HUES64 (cell line): ENCODE measurements at regions not wholly inside any gene's neighbourhood (a gene's known extent, or its start where the extent isn't known, plus 50 kb on each side); places are given as distances from the start of the nearest gene placed in this dataset.
"Not testable (repeated sequence)": the region's sequence is repeated elsewhere in the genome, so short reads cannot be mapped to it uniquely, and the experiment has no call there.

Experiments used
- H3K27ac ChIP-seq: 2 replicates; pipeline ENCODE4 v1.7.0; 2013; ENCODE audit warnings: low read depth, low read length, inconsistent platforms
- H3K27me3 ChIP-seq: 2 replicates; pipeline ENCODE4 v1.6.1; 2013; ENCODE audit warnings: mild to moderate bottlenecking, low read length; ENCODE audit not compliant: insufficient read depth
- H3K36me3 ChIP-seq: 2 replicates; pipeline ENCODE4 v1.6.1; 2013; ENCODE audit warnings: mild to moderate bottlenecking, low read length; ENCODE audit not compliant: insufficient read depth
- H3K4me1 ChIP-seq: 2 replicates; pipeline ENCODE4 v1.6.1; 2013; ENCODE audit warnings: mild to moderate bottlenecking, low read length, moderate library complexity; ENCODE audit not compliant: insufficient read depth
- H3K4me3 ChIP-seq: 2 replicates; pipeline ENCODE4 v1.5.1; 2013; ENCODE audit warnings: mild to moderate bottlenecking, low read length, moderate library complexity
- H3K9ac ChIP-seq: 2 replicates; pipeline ENCODE4 v1.6.1; 2013; ENCODE audit warnings: mild to moderate bottlenecking, low read depth, low read length
- H3K9me3 ChIP-seq: 2 replicates; pipeline ENCODE4 v1.6.1; 2013; ENCODE audit warnings: low read depth, low read length; ENCODE audit not compliant: insufficient read depth
- WGBS: fragments of 150-250, 120-280 bp; methylation state at CpG from one replicate; pipeline ENCODE4 v1.1.7; 2013; ENCODE audit warnings: missing lambda C conversion rate; 5-methylcytosine and 5-hydroxymethylcytosine counted together

- Histone ChIP-seq H3K27ac (no peak overlapping the region), H3K4me3 (no peak overlapping the region), H3K9ac (no peak overlapping the region), H3K9me3 (no peaks in the 10 kb centered on the region), H3K36me3 (no peaks in the 10 kb centered on the region), H3K4me1 (no peaks in the 10 kb centered on the region), H3K27me3 (no peaks in the 10 kb centered on the region)
- whole genome bisulfite sequencing, result 68% methylated on average over 2 of the region's 2 CpGs
These were observed 153.9 kb downstream of the KCNJ2 start for GRCh38 chr17:70323269-70323668.

- H3K9me3 ChIP-seq, result no peaks in the 10 kb centered on the region
These were observed 154.7 kb downstream of the KCNJ2 start for GRCh38 chr17:70324031-70324430.

GRCh38 chr17:70327279-70327678 lies 157.9 kb downstream of the KCNJ2 start:
- Histone ChIP-seq H3K4me3 (no peak overlapping the region), H3K4me1 (no peaks in the 10 kb centered on the region), H3K36me3 (no peaks in the 10 kb centered on the region), H3K27ac (no peak overlapping the region), H3K9ac (no peak overlapping the region), H3K9me3 (no peaks in the 10 kb centered on the region), H3K27me3 (no peaks in the 10 kb centered on the region)
- WGBS, result 91% methylated on average over 1 of the region's 1 CpG

More at GRCh38 chr17:70324031-70324430, 154.7 kb downstream of the KCNJ2 start:
- no peak overlapping the region for H3K9ac ChIP-seq
- H3K27me3 ChIP-seq, result no peaks in the 10 kb centered on the region
- no peaks in the 10 kb centered on the region for H3K4me1 ChIP-seq
- H3K4me3 ChIP-seq, result no peak overlapping the region
- H3K36me3 ChIP-seq, result no peaks in the 10 kb centered on the region
- WGBS, result 100% methylated on average over 1 of the region's 1 CpG
- no peak overlapping the region for H3K27ac ChIP-seq

GRCh38 chr17:70327723-70328122 lies 158.4 kb downstream of the KCNJ2 start:
- Histone ChIP-seq H3K9ac (no peak overlapping the region), H3K36me3 (no peaks in the 10 kb centered on the region), H3K27ac (no peak overlapping the region), H3K4me3 (no peak overlapping the region), H3K27me3 (no peaks in the 10 kb centered on the region), H3K9me3 (no peaks in the 10 kb centered on the region), H3K4me1 (no peaks in the 10 kb centered on the region)
- 91% methylated on average over 10 of the region's 10 CpGs for WGBS

- Histone ChIP-seq H3K4me3 (no peak overlapping the region), H3K4me1 (no peaks in the 10 kb centered on the region), H3K36me3 (no peaks in the 10 kb centered on the region), H3K27me3 (no peaks in the 10 kb centered on the region), H3K9me3 (no peaks in the 10 kb centered on the region), H3K9ac (no peak overlapping the region), H3K27ac (no peak overlapping the region)
- WGBS, result 95% methylated on average over 2 of the region's 2 CpGs
These were observed 160.4 kb downstream of the KCNJ2 start for GRCh38 chr17:70329721-70330120.

GRCh38 chr17:70331066-70331465 lies 161.7 kb downstream of the KCNJ2 start:
- H3K9me3 ChIP-seq, H3K27ac ChIP-seq, H3K4me3 ChIP-seq, H3K9ac ChIP-seq, H3K36me3 ChIP-seq, H3K4me1 ChIP-seq, H3K27me3 ChIP-seq: not testable (repeated sequence)
- WGBS, result 100% methylated on average over 1 of the region's 1 CpG

GRCh38 chr17:70332356-70333210 lies 163.3 kb downstream of the KCNJ2 start:
- H3K4me3 ChIP-seq, result no peak overlapping the region
- H3K4me1 ChIP-seq, result no peaks in the 10 kb centered on the region
- 96% methylated on average over 6 of the region's 6 CpGs for WGBS
- no peak overlapping the region for H3K27ac ChIP-seq
- no peaks in the 10 kb centered on the region for H3K9me3 ChIP-seq
- H3K9ac ChIP-seq, result no peak overlapping the region
- no peaks in the 10 kb centered on the region for H3K27me3 ChIP-seq
- no peaks in the 10 kb centered on the region for H3K36me3 ChIP-seq

- 94% methylated on average over 2 of the region's 2 CpGs for WGBS
- Histone ChIP-seq H3K27ac (no peak overlapping the region), H3K27me3 (no peaks in the 10 kb centered on the region), H3K4me1 (no peaks in the 10 kb centered on the region), H3K9ac (no peak overlapping the region), H3K36me3 (no peaks in the 10 kb centered on the region), H3K9me3 (no peaks in the 10 kb centered on the region), H3K4me3 (no peak overlapping the region)
These were observed 167.1 kb downstream of the KCNJ2 start for GRCh38 chr17:70336411-70336810.

- no peak overlapping the region for H3K9ac ChIP-seq
- H3K4me1 ChIP-seq, result no peaks in the 10 kb centered on the region; the same call in 1 of the 2 replicates
- no peaks in the 10 kb centered on the region for H3K27me3 ChIP-seq
- no peak overlapping the region for H3K27ac ChIP-seq
- 82% methylated on average over 1 of the region's 1 CpG for WGBS
- no peaks in the 10 kb centered on the region for H3K9me3 ChIP-seq
- no peaks in the 10 kb centered on the region for H3K36me3 ChIP-seq
- no peak overlapping the region for H3K4me3 ChIP-seq
These were observed 169.6 kb downstream of the KCNJ2 start for GRCh38 chr17:70338946-70339354.

GRCh38 chr17:70343114-70343513 lies 173.8 kb downstream of the KCNJ2 start:
- Histone ChIP-seq H3K36me3 (no peaks in the 10 kb centered on the region), H3K9ac (no peak overlapping the region), H3K4me3 (no peak overlapping the region), H3K9me3 (no peaks in the 10 kb centered on the region), H3K27ac (no peak overlapping the region), H3K4me1 (no peaks in the 10 kb centered on the region; the same call in 1 of the 2 replicates), H3K27me3 (no peaks in the 10 kb centered on the region)
- 97% methylated on average over 4 of the region's 5 CpGs for WGBS

- no peak overlapping the region for H3K27ac ChIP-seq
- no peaks in the 10 kb centered on the region for H3K9me3 ChIP-seq
- H3K4me3 ChIP-seq, result no peak overlapping the region
- no peaks in the 10 kb centered on the region; the same call in 1 of the 2 replicates for H3K4me1 ChIP-seq
- 97% methylated on average over 5 of the region's 6 CpGs for WGBS
- H3K36me3 ChIP-seq, result no peaks in the 10 kb centered on the region
- H3K9ac ChIP-seq, result no peak overlapping the region
- no peaks in the 10 kb centered on the region for H3K27me3 ChIP-seq
These were observed 175.2 kb downstream of the KCNJ2 start for GRCh38 chr17:70344386-70345060.
